Type B pancreatic cell (in vitro differentiated cells): ENCODE measurements at regions not wholly inside any gene's neighbourhood (a gene's known extent, or its start where the extent isn't known, plus 50 kb on each side); places are given as distances from the start of the nearest gene placed in this dataset.

Source experiments
- DNase-seq: peaks from one replicate; pipeline ENCODE4 v3.0.0; 2021; ENCODE audit warnings: mixed read lengths; ENCODE audit not compliant: unreplicated experiment; ENCODE audit errors: extremely low spot score
- H3K27ac Mint-ChIP-seq: 2 replicates; pipeline ENCODE4 v1.8.0; 2021; ENCODE audit warnings: mild to moderate bottlenecking, mixed read lengths
- H3K27me3 Mint-ChIP-seq: 2 replicates; pipeline ENCODE4 v1.8.0; 2021; ENCODE audit warnings: mixed read lengths
- H3K36me3 Mint-ChIP-seq: 2 replicates; pipeline ENCODE4 v1.8.0; 2021; ENCODE audit warnings: mixed read lengths
- H3K4me1 Mint-ChIP-seq: one replicate; pipeline ENCODE4 v1.8.0; 2021; ENCODE audit warnings: mixed read lengths; ENCODE audit not compliant: unreplicated experiment
- H3K4me3 Mint-ChIP-seq: 2 replicates; pipeline ENCODE4 v1.8.0; 2021; ENCODE audit warnings: mild to moderate bottlenecking, mixed read lengths
- H3K9me3 Mint-ChIP-seq: 2 replicates; pipeline ENCODE4 v1.8.0; 2021; ENCODE audit warnings: mixed read lengths
- CTCF ChIP-seq: fragments of 200-600 bp; sonication (generic); conservative IDR thresholded peaks from 2 replicates; pipeline ENCODE4 v1.5.0; 2021; ENCODE audit warnings: antibody characterized with exemption, mild to moderate bottlenecking

GRCh38 chr15:25192651-25193050, 237.9 kb downstream of the SNRPN start:
- H3K36me3 Mint-ChIP-seq: no peaks in the 10 kb centered on the region
- no peak for DNase-seq
- TF ChIP-seq CTCF: no peak
- H3K9me3 Mint-ChIP-seq: no peaks in the 10 kb centered on the region
- no peak overlapping the region for H3K27ac Mint-ChIP-seq
- H3K4me3 Mint-ChIP-seq: no peak overlapping the region
- no peaks in the 10 kb centered on the region for H3K27me3 Mint-ChIP-seq
- no peaks in the 10 kb centered on the region for H3K4me1 Mint-ChIP-seq

GRCh38 chr15:25207369-25207768, 231.5 kb downstream of the UBE3A start:
- Mint-ChIP-seq H3K36me3 (no peaks in the 10 kb centered on the region), H3K4me3 (no peak overlapping the region), H3K27ac (no peak overlapping the region), H3K9me3 (no peaks in the 10 kb centered on the region), H3K4me1 (no peaks in the 10 kb centered on the region), H3K27me3 (no peaks in the 10 kb centered on the region)
- DNase-seq: no peak
- TF ChIP-seq CTCF: no peak

GRCh38 chr15:25208735-25209134, 230.1 kb downstream of the UBE3A start:
- no peaks in the 10 kb centered on the region for H3K36me3 Mint-ChIP-seq
- no peak for TF ChIP-seq CTCF
- H3K9me3 Mint-ChIP-seq: no peaks in the 10 kb centered on the region
- no peaks in the 10 kb centered on the region for H3K4me1 Mint-ChIP-seq
- no peaks in the 10 kb centered on the region for H3K27me3 Mint-ChIP-seq
- H3K27ac Mint-ChIP-seq: no peak overlapping the region
- no peak for DNase-seq
- H3K4me3 Mint-ChIP-seq: no peak overlapping the region

- no peaks in the 10 kb centered on the region for H3K9me3 Mint-ChIP-seq
- no peaks in the 10 kb centered on the region for H3K4me1 Mint-ChIP-seq
- no peaks in the 10 kb centered on the region for H3K36me3 Mint-ChIP-seq
These were observed 218.0 kb downstream of the UBE3A start for GRCh38 chr15:25220834-25221233.

GRCh38 chr15:25224396-25224795, 214.4 kb downstream of the UBE3A start:
- Mint-ChIP-seq H3K4me3 (no peak overlapping the region), H3K36me3 (no peaks in the 10 kb centered on the region), H3K27me3 (no peaks in the 10 kb centered on the region), H3K4me1 (no peaks in the 10 kb centered on the region), H3K9me3 (no peaks in the 10 kb centered on the region), H3K27ac (no peak overlapping the region)
- no peak for DNase-seq
- TF ChIP-seq CTCF: no peak

More at GRCh38 chr15:25220834-25221233, 218.0 kb downstream of the UBE3A start:
- no peak overlapping the region for H3K4me3 Mint-ChIP-seq
- no peak overlapping the region for H3K27ac Mint-ChIP-seq
- DNase-seq: no peak
- H3K27me3 Mint-ChIP-seq: no peaks in the 10 kb centered on the region
- no peak for TF ChIP-seq CTCF

- Mint-ChIP-seq H3K36me3 (no peaks in the 10 kb centered on the region), H3K9me3 (no peaks in the 10 kb centered on the region), H3K4me1 (no peaks in the 10 kb centered on the region), H3K27ac (no peak overlapping the region), H3K27me3 (no peaks in the 10 kb centered on the region), H3K4me3 (no peak overlapping the region)
- no peak for DNase-seq
- no peak for TF ChIP-seq CTCF
These were observed 212.5 kb downstream of the UBE3A start for GRCh38 chr15:25226360-25226759.
